Loucy (cell line): ENCODE measurements at regions not wholly inside any gene's neighbourhood (a gene's known extent, or its start where the extent isn't known, plus 50 kb on each side); places are given as distances from the start of the nearest gene placed in this dataset.

Source experiments
- H2AFZ ChIP-seq: fragments of 200-600 bp; sonication (generic); 2 replicates; pipeline ENCODE4 v1.6.0; 2016; ENCODE audit warnings: antibody characterized with exemption, mild to moderate bottlenecking, low read length, moderate library complexity
- H3F3A ChIP-seq: fragments of 200-600 bp; 2 replicates; pipeline ENCODE4 v1.6.0; 2016; ENCODE audit warnings: antibody characterized with exemption, low read depth, mild to moderate bottlenecking
- H3K27me3 ChIP-seq: fragments of 200-600 bp; sonication (generic); 2 replicates; pipeline ENCODE4 v1.6.1; 2014; ENCODE audit warnings: low read length, mild to moderate bottlenecking; ENCODE audit not compliant: insufficient read depth, poor library complexity, severe bottlenecking
- H3K36me3 ChIP-seq: fragments of 200-600 bp; sonication (generic); 2 replicates; pipeline ENCODE4 v1.6.1; 2016; ENCODE audit warnings: low read length; ENCODE audit not compliant: insufficient read depth
- H3K4me1 ChIP-seq: fragments of 200-600 bp; sonication (generic); 2 replicates; pipeline ENCODE4 v1.5.1; 2014; ENCODE audit warnings: low read length, mild to moderate bottlenecking; ENCODE audit not compliant: insufficient read depth, poor library complexity, severe bottlenecking
- H3K4me2 ChIP-seq: fragments of 200-600 bp; sonication (generic); 2 replicates; pipeline ENCODE4 v1.6.0; 2014; ENCODE audit warnings: antibody characterized with exemption, low read length, low read depth, mild to moderate bottlenecking; ENCODE audit not compliant: poor library complexity, severe bottlenecking
- H3K4me3 ChIP-seq: fragments of 200-600 bp; sonication (generic); 2 replicates; pipeline ENCODE4 v1.5.1; 2014; ENCODE audit warnings: low read length, mild to moderate bottlenecking, mixed read lengths; ENCODE audit not compliant: poor library complexity, severe bottlenecking
- H3K79me2 ChIP-seq: fragments of 200-600 bp; sonication (generic); 2 replicates; pipeline ENCODE4 v1.6.1; 2014; ENCODE audit warnings: low read length; ENCODE audit not compliant: insufficient read depth
- H3K9ac ChIP-seq: fragments of 200-600 bp; sonication (generic); 2 replicates; pipeline ENCODE4 v1.6.0; 2014; ENCODE audit warnings: mild to moderate bottlenecking, low read depth, low read length, moderate library complexity; ENCODE audit not compliant: poor library complexity, severe bottlenecking
- H3K9me2 ChIP-seq: fragments of 200-600 bp; sonication (generic); replicated peaks from 2 replicates; pipeline ENCODE4 v1.6.1; 2016; ENCODE audit warnings: low read depth, low read length, mixed read lengths
- H3K9me3 ChIP-seq: fragments of 200-600 bp; sonication (generic); 2 replicates; pipeline ENCODE4 v1.6.1; 2014; ENCODE audit warnings: mild to moderate bottlenecking, antibody characterized with exemption, low read length, low read depth; ENCODE audit not compliant: insufficient read depth
- H4K20me1 ChIP-seq: fragments of 200-600 bp; sonication (generic); 2 replicates; pipeline ENCODE4 v1.6.0; 2014; ENCODE audit warnings: antibody characterized with exemption, low read length, mild to moderate bottlenecking; ENCODE audit not compliant: insufficient read depth, poor library complexity, severe bottlenecking
- CTCF ChIP-seq: fragments of 200-600 bp; sonication (generic); conservative IDR thresholded peaks from 2 replicates; pipeline ENCODE4 v1.5.1; 2014; ENCODE audit warnings: mild to moderate bottlenecking, antibody characterized with exemption, low read length
- EZH2phosphoT487 ChIP-seq: fragments of 200-600 bp; IDR thresholded peaks from 2 replicates; pipeline ENCODE4 v1.6.1; 2018; ENCODE audit warnings: antibody characterized with exemption, mild to moderate bottlenecking, moderate library complexity, borderline replicate concordance

- Histone ChIP-seq H3K9ac (no peak overlapping the region), H3K36me3 (no peaks in the 10 kb centered on the region), H2AFZ (no peak overlapping the region), H3K9me2 (no peaks in the 10 kb centered on the region), H3K4me3 (no peak overlapping the region), H3K9me3 (no peaks in the 10 kb centered on the region), H3K4me1 (no peaks in the 10 kb centered on the region), H3K79me2 (no peaks in the 10 kb centered on the region), H3F3A (no peaks in the 10 kb centered on the region), H3K27me3 (no peaks in the 10 kb centered on the region), H3K4me2 (no peak overlapping the region), H4K20me1 (no peaks in the 10 kb centered on the region)
- no peak for TF ChIP-seq EZH2phosphoT487
Measured at GRCh38 chr4:62327612-62328297, 1127.6 kb downstream of the ADGRL3 start.

GRCh38 chr4:62324215-62324614 lies 1124.1 kb downstream of the ADGRL3 start:
- Histone ChIP-seq H3K27me3 (no peaks in the 10 kb centered on the region), H4K20me1 (no peaks in the 10 kb centered on the region), H3K4me2 (no peak overlapping the region), H2AFZ (no peak overlapping the region), H3K9ac (no peak overlapping the region), H3F3A (no peaks in the 10 kb centered on the region), H3K79me2 (no peaks in the 10 kb centered on the region), H3K4me3 (no peak overlapping the region), H3K9me3 (no peaks in the 10 kb centered on the region), H3K36me3 (no peaks in the 10 kb centered on the region), H3K9me2 (no peaks in the 10 kb centered on the region), H3K4me1 (no peaks in the 10 kb centered on the region)
- TF ChIP-seq EZH2phosphoT487 (no peak), CTCF (no peak)

GRCh38 chr4:62320612-62321011 lies 1120.5 kb downstream of the ADGRL3 start:
- H3K9ac ChIP-seq, result no peak overlapping the region
- H3F3A ChIP-seq, result no peaks in the 10 kb centered on the region
- H3K9me2 ChIP-seq, result no peaks in the 10 kb centered on the region
- H3K4me3 ChIP-seq, result no peak overlapping the region
- TF ChIP-seq CTCF (no peak), EZH2phosphoT487 (no peak)
- H3K79me2 ChIP-seq, result no peaks in the 10 kb centered on the region
- no peaks in the 10 kb centered on the region for H3K36me3 ChIP-seq
- H4K20me1 ChIP-seq, result no peaks in the 10 kb centered on the region
- H2AFZ ChIP-seq, result no peak overlapping the region
- H3K9me3 ChIP-seq, result no peaks in the 10 kb centered on the region
- H3K4me1 ChIP-seq, result no peaks in the 10 kb centered on the region
- no peak overlapping the region for H3K4me2 ChIP-seq
- H3K27me3 ChIP-seq, result no peaks in the 10 kb centered on the region

- Histone ChIP-seq H3K9me3 (0 out of 2 replicates have a peak, but pooled peaks cover 3% of the 10 kb centered on the region), H3K9ac (no peak overlapping the region), H3F3A (no peaks in the 10 kb centered on the region), H3K9me2 (no peaks in the 10 kb centered on the region), H3K4me3 (no peak overlapping the region), H3K36me3 (no peaks in the 10 kb centered on the region), H3K4me2 (no peak overlapping the region), H4K20me1 (no peaks in the 10 kb centered on the region), H3K27me3 (no peaks in the 10 kb centered on the region), H2AFZ (no peak overlapping the region), H3K4me1 (no peaks in the 10 kb centered on the region), H3K79me2 (no peaks in the 10 kb centered on the region)
- TF ChIP-seq CTCF (no peak), EZH2phosphoT487 (no peak)
Measured at GRCh38 chr4:62302710-62303109, 1102.6 kb downstream of the ADGRL3 start.
